ENCODE measurements at regions not wholly inside any gene's neighbourhood (a gene's known extent, or its start where the extent isn't known, plus 50 kb on each side); places are given as distances from the start of the nearest gene placed in this dataset.

GRCh38 chr7:28292834-28293526 is 112.4 kb upstream of the JAZF1 start:
- Histone ChIP-seq H3K36me3 (replicated peaks; ENCODE audit: insufficient read depth, low read depth) (no peaks in the 10 kb centered on the region), H2AFZ (no peak overlapping the region), H3K9me2 (replicated peaks; ENCODE audit: insufficient read depth) (no peaks in the 10 kb centered on the region), H3K79me2 (no peaks in the 10 kb centered on the region), H3K4me2 (no peak overlapping the region), H4K20me1 (ENCODE audit: insufficient read depth, poor library complexity, severe bottlenecking) (no peaks in the 10 kb centered on the region), H3K9me3 (ENCODE audit: low read depth) (no peaks in the 10 kb centered on the region), H3K4me1 (ENCODE audit: insufficient read depth) (peaks cover 10% of the 10 kb centered on the region), H3K27ac (no peak overlapping the region), H3K4me3 (no peak overlapping the region), H3K27me3 (no peaks in the 10 kb centered on the region)
- 75% methylated on average over 5 of the region's 5 CpGs for WGBS (ENCODE audit: low lambda C conversion rate, missing lambda C conversion rate)
- TF ChIP-seq CTCF (IDR thresholded peaks at IDR 0.05; ENCODE audit: poor library complexity) (no peak), EZH2 (IDR thresholded peaks at IDR 0.05; ENCODE audit: borderline replicate concordance) (no peak), EZH2phosphoT487 (IDR thresholded peaks at IDR 0.05; ENCODE audit: low read depth, severe bottlenecking, unreplicated experiment) (no peak)
- DNase-seq (ENCODE audit: low spot score): no peak

- H2AFZ ChIP-seq: no peak overlapping the region
- H3K27me3 ChIP-seq: no peaks in the 10 kb centered on the region
- TF ChIP-seq EZH2 (IDR thresholded peaks at IDR 0.05; ENCODE audit: borderline replicate concordance) (no peak), CTCF (IDR thresholded peaks at IDR 0.05; ENCODE audit: poor library complexity) (no peak), EZH2phosphoT487 (IDR thresholded peaks at IDR 0.05; ENCODE audit: low read depth, severe bottlenecking, unreplicated experiment) (no peak)
- H3K79me2 ChIP-seq: no peaks in the 10 kb centered on the region
- WGBS (ENCODE audit: low lambda C conversion rate, missing lambda C conversion rate): 70% methylated on average over 1 of the region's 1 CpG
- no peak overlapping the region for H3K27ac ChIP-seq
- no peaks in the 10 kb centered on the region for H3K9me3 ChIP-seq (ENCODE audit: low read depth)
- no peak overlapping the region for H3K4me3 ChIP-seq
- no peak for DNase-seq (ENCODE audit: low spot score)
- H3K9me2 ChIP-seq (replicated peaks; ENCODE audit: insufficient read depth): no peaks in the 10 kb centered on the region
- peaks cover 10% of the 10 kb centered on the region for H3K4me1 ChIP-seq (ENCODE audit: insufficient read depth)
- no peaks in the 10 kb centered on the region for H4K20me1 ChIP-seq (ENCODE audit: insufficient read depth, poor library complexity, severe bottlenecking)
- no peak overlapping the region for H3K4me2 ChIP-seq
- no peaks in the 10 kb centered on the region for H3K36me3 ChIP-seq (replicated peaks; ENCODE audit: insufficient read depth, low read depth)
These were observed 112.9 kb upstream of the JAZF1 start for GRCh38 chr7:28293527-28293835.

GRCh38 chr7:28296571-28297483 is 115.5 kb upstream of the CREB5 start:
- DNase-seq (ENCODE audit: low spot score): peak; percentile 57
- no peaks in the 10 kb centered on the region for H3K36me3 ChIP-seq (replicated peaks; ENCODE audit: insufficient read depth, low read depth)
- 55% methylated on average over 4 of the region's 4 CpGs for WGBS (ENCODE audit: low lambda C conversion rate, missing lambda C conversion rate)
- no peak overlapping the region for H3K4me3 ChIP-seq
- H4K20me1 ChIP-seq (ENCODE audit: insufficient read depth, poor library complexity, severe bottlenecking): no peaks in the 10 kb centered on the region
- H3K9me2 ChIP-seq (replicated peaks; ENCODE audit: insufficient read depth): no peaks in the 10 kb centered on the region
- peaks cover 10% of the 10 kb centered on the region for H3K4me1 ChIP-seq (ENCODE audit: insufficient read depth)
- H3K4me2 ChIP-seq: no peak overlapping the region
- H3K9me3 ChIP-seq (ENCODE audit: low read depth): no peaks in the 10 kb centered on the region
- H3K27ac ChIP-seq: no peak overlapping the region
- TF ChIP-seq CTCF (IDR thresholded peaks at IDR 0.05; ENCODE audit: poor library complexity) (peak; percentile 34), EZH2 (IDR thresholded peaks at IDR 0.05; ENCODE audit: borderline replicate concordance) (no peak)
- no peaks in the 10 kb centered on the region for H3K79me2 ChIP-seq
- H3K27me3 ChIP-seq: no peaks in the 10 kb centered on the region
- H2AFZ ChIP-seq: no peak overlapping the region

Measured in hepatocyte (in vitro differentiated cells).